SK-N-MC (cell line): ENCODE measurements at regions not wholly inside any gene's neighbourhood (a gene's known extent, or its start where the extent isn't known, plus 50 kb on each side); places are given as distances from the start of the nearest gene placed in this dataset.

Experiments used
- EZH2 ChIP-seq: fragments of 200-600 bp; sonication (generic); IDR thresholded peaks from one replicate; pipeline ENCODE4 v1.6.1; 2017; ENCODE audit warnings: antibody characterized with exemption
- FOXP2 ChIP-seq: optimal IDR thresholded peaks from 2 replicates; pipeline ENCODE3; 2011; ENCODE audit warnings: mild to moderate bottlenecking, moderate library complexity; ENCODE audit not compliant: insufficient read depth; ENCODE audit errors: extremely low read length, control extremely low read depth
- POLR2AphosphoS5 ChIP-seq: IDR thresholded peaks from 2 replicates; pipeline ENCODE4 v1.6.1; 2012; ENCODE audit warnings: mild to moderate bottlenecking, low read depth, low read length, borderline replicate concordance

- TF ChIP-seq EZH2, result no peak
- TF ChIP-seq POLR2AphosphoS5, result no peak
- TF ChIP-seq FOXP2, result no peak
These were observed 484.4 kb upstream of the NR3C2 start for GRCh38 chr4:148926276-148927260.
